ENCODE measurements at regions not wholly inside any gene's neighbourhood (a gene's known extent, or its start where the extent isn't known, plus 50 kb on each side); places are given as distances from the start of the nearest gene placed in this dataset.

DNA sequence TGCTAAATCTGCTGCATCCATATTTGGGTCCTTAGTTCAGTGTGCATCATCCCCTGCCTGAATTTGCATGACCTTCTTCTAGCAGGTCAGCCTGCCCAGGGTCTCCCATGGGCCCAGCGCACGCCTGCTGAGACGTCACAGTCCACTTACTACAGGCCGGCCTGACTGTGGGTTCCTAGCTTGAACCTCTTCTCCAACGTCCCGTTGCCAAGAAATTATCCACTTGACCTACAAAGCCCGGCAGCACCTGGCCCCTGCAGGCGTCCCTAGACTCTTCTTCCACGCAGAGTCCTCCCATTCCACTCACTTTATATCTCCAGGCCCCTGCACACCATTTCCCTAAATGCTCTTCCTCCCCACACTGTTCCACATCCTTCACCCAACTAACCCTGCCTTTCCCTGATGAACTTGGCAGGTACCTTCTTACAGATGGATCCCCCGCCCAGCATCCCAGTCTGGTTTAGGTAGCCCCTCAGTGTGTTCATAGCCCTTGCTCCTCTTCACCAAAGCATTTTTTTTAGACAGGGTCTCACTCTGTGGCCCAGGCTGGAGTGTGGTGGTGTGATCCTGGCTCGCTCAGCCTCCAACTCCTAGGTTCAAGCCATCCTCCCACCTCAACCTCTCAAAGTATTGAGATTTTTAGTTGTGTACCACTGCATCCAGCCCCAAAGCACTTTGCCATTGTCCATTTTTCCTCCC lies 155.0 kb upstream of the SOX1 start:
- no peak overlapping the region for H3K27ac ChIP-seq
- H3K4me1 ChIP-seq, result no peaks in the 10 kb centered on the region
- WGBS (ENCODE audit: insufficient coverage, low coverage, low lambda C conversion rate, missing lambda C conversion rate), result 69% methylated on average over 11 of the region's 11 CpGs
- DNase-seq, result peak in 1 of 3 donors; percentile 26
- no peaks in the 10 kb centered on the region for H3K36me3 ChIP-seq
- H3K27me3 ChIP-seq, result no peaks in the 10 kb centered on the region
- intact Hi-C loops (cut with DNase I), result no loop called here
- H3K4me3 ChIP-seq, result no peak overlapping the region
- no peaks in the 10 kb centered on the region for H3K9me3 ChIP-seq
- TF ChIP-seq, protein P1, sequence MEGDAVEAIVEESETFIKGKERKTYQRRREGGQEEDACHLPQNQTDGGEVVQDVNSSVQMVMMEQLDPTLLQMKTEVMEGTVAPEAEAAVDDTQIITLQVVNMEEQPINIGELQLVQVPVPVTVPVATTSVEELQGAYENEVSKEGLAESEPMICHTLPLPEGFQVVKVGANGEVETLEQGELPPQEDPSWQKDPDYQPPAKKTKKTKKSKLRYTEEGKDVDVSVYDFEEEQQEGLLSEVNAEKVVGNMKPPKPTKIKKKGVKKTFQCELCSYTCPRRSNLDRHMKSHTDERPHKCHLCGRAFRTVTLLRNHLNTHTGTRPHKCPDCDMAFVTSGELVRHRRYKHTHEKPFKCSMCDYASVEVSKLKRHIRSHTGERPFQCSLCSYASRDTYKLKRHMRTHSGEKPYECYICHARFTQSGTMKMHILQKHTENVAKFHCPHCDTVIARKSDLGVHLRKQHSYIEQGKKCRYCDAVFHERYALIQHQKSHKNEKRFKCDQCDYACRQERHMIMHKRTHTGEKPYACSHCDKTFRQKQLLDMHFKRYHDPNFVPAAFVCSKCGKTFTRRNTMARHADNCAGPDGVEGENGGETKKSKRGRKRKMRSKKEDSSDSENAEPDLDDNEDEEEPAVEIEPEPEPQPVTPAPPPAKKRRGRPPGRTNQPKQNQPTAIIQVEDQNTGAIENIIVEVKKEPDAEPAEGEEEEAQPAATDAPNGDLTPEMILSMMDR (IDR thresholded peaks at IDR 0.05), result no peak
- TF ChIP-seq POLR2A (IDR thresholded peaks at IDR 0.05), result no peak
- no peak for ATAC-seq

GRCh38 chr13:111912453-111912866 lies 154.5 kb upstream of the SOX1 start:
- no peaks in the 10 kb centered on the region for H3K4me1 ChIP-seq
- DNase-seq (no peak), ATAC-seq (no peak)
- no peaks in the 10 kb centered on the region for H3K9me3 ChIP-seq
- 88% methylated on average over 11 of the region's 16 CpGs for WGBS (ENCODE audit: insufficient coverage, low coverage, low lambda C conversion rate, missing lambda C conversion rate)
- no peaks in the 10 kb centered on the region for H3K27me3 ChIP-seq
- intact Hi-C loops (cut with DNase I), result no loop called here
- H3K27ac ChIP-seq, result no peak overlapping the region
- H3K4me3 ChIP-seq, result no peak overlapping the region
- no peaks in the 10 kb centered on the region for H3K36me3 ChIP-seq
- TF ChIP-seq POLR2A (IDR thresholded peaks at IDR 0.05), result no peak
- TF ChIP-seq, protein P1 (IDR thresholded peaks at IDR 0.05), result no peak

DNA sequence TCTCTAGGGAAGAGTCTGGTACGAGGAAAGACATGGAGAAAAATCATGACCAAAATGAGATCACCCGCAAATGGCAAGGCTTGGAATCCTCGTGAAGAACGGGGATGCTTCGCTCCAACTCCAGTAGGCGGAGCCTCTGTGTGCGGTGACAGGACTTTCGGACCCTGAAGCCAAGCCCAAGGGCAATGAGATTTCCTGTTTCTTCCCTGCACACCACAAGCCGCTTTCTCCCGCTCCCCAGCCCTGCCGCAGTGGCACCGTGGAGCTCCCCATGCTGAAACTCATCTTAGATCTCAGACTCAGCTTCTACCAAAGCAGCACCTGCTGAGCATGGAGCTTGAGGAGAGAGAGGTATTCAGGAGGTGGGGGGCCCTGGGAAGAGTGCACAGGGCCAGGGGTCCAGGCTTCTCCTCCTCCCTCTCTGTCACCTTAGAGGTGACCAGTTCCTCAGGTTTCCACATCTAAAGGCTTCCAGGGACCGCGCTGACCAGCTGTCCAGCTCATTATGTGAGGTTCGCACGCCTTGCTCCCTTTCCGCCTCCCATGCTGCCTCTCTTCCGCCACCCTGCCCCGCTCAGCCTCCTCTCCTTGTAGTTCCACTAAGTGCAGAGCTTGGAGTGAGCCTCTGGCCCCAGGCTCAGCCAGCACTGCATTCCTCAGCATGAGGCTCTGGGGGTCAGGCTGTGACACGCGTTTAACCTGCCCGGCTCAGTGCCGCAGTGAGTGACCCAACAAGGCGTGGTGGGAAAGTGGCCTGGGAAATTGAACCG lies 153.8 kb upstream of the SOX1 start:
- TF ChIP-seq POLR2A (IDR thresholded peaks at IDR 0.05), result no peak
- TF ChIP-seq, protein P1 (IDR thresholded peaks at IDR 0.05), result no peak
- Histone ChIP-seq H3K4me3 (no peak overlapping the region), H3K36me3 (no peaks in the 10 kb centered on the region), H3K9me3 (no peaks in the 10 kb centered on the region), H3K27ac (no peak overlapping the region), H3K4me1 (no peaks in the 10 kb centered on the region), H3K27me3 (no peaks in the 10 kb centered on the region)
- DNase-seq, result no peak
- no peak for ATAC-seq
- 62% methylated on average over 15 of the region's 25 CpGs for WGBS (ENCODE audit: insufficient coverage, low coverage, low lambda C conversion rate, missing lambda C conversion rate)
- intact Hi-C loops (cut with DNase I), result no loop called here

DNA sequence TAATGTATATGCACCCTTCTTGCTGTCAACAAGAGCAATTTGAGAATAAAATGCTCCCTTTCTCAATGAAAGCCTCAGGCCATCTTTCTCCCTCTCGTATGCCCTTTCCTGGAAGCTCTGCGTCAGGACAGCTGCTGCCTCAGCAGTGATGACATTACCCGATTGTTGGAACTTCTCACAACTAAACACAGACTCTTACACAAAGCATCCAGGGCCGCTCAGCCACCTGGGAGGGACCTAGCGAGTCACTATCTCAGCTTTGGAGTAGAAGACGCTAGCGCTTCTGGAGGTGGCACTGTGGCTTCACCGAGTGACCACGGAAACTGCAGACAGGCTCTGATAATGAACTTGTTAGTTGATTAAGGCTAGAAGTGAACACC lies 153.2 kb upstream of the SOX1 start:
- no peak overlapping the region for H3K27ac ChIP-seq
- no peaks in the 10 kb centered on the region for H3K36me3 ChIP-seq
- WGBS (ENCODE audit: insufficient coverage, low coverage, low lambda C conversion rate, missing lambda C conversion rate), result 35% methylated on average over 5 of the region's 9 CpGs
- no peaks in the 10 kb centered on the region for H3K27me3 ChIP-seq
- ATAC-seq, result no peak
- TF ChIP-seq, protein P1 (IDR thresholded peaks at IDR 0.05), result no peak
- no peak for TF ChIP-seq POLR2A (IDR thresholded peaks at IDR 0.05)
- H3K4me1 ChIP-seq, result no peaks in the 10 kb centered on the region
- no peak for DNase-seq
- intact Hi-C loops (cut with DNase I), result no loop called here
- H3K4me3 ChIP-seq, result no peak overlapping the region
- H3K9me3 ChIP-seq, result no peaks in the 10 kb centered on the region
